PC-3 (cell line): ENCODE measurements at regions not wholly inside any gene's neighbourhood (a gene's known extent, or its start where the extent isn't known, plus 50 kb on each side); places are given as distances from the start of the nearest gene placed in this dataset.

Experiments
- ATAC-seq: fragments of 200-7000 bp; cut with Tn5 transposase; 2 replicates; pipeline ENCODE4 v1.9.1; 2020; ENCODE audit warnings: mild to moderate bottlenecking, moderate library complexity
- BruUV-seq: library from RNA; stranded (reverse); fragments of 400-500 nt; replicated peaks from 2 replicates; lab custom pipeline; 2021; lab: Mats Ljungman, UMichigan
- CTCF ChIA-PET: fragments of 300-600 bp; sonication (Branson Sonifier 250); formaldehyde crosslinking; loops from one replicate; lab custom pipeline; 2022; ENCODE audit warnings: antibody characterized with exemption; lab: Charles Lee
- POLR2A ChIA-PET: fragments of 300-600 bp; sonication (Branson Sonifier 250); formaldehyde crosslinking; loops from one replicate; lab custom pipeline; 2022; ENCODE audit warnings: antibody characterized with exemption; ENCODE audit not compliant: unreplicated experiment; lab: Charles Lee
- DNase-seq: peaks from one replicate; pipeline ENCODE4 v3.0.0-alpha.2; 2015
- H2AFZ ChIP-seq: fragments of 300-600 bp; sonication (generic); 2 replicates; pipeline ENCODE4 v1.6.0; 2016; ENCODE audit warnings: antibody characterized with exemption, low read length
- H3F3A ChIP-seq: fragments of 300-600 bp; sonication (generic); one replicate; pipeline ENCODE4 v1.6.0; 2017; ENCODE audit warnings: antibody characterized with exemption, low read length, control low read depth, mild to moderate bottlenecking; ENCODE audit not compliant: unreplicated experiment
- H3K27ac ChIP-seq: fragments of 300-600 bp; sonication (generic); 2 replicates; pipeline ENCODE4 v1.5.1; 2016; ENCODE audit warnings: mild to moderate bottlenecking, low read length
- H3K27me3 ChIP-seq: fragments of 300-600 bp; sonication (generic); 2 replicates; pipeline ENCODE4 v1.6.1; 2016; ENCODE audit warnings: low read length, mixed read lengths
- H3K36me3 ChIP-seq: fragments of 300-600 bp; sonication (generic); 2 replicates; pipeline ENCODE4 v1.6.1; 2016; ENCODE audit warnings: low read depth, mixed run types, low read length, mixed read lengths
- H3K4me1 ChIP-seq: fragments of 300-600 bp; sonication (generic); 2 replicates; pipeline ENCODE4 v1.5.1; 2016; ENCODE audit warnings: low read length; ENCODE audit not compliant: insufficient read depth
- H3K4me2 ChIP-seq: fragments of 300-600 bp; sonication (generic); 2 replicates; pipeline ENCODE4 v1.6.0; 2016; ENCODE audit warnings: low read length
- H3K4me3 ChIP-seq: fragments of 300-600 bp; sonication (generic); 2 replicates; pipeline ENCODE4 v1.5.1; 2016; ENCODE audit warnings: mild to moderate bottlenecking, low read length, mixed read lengths
- H3K79me2 ChIP-seq: fragments of 300-600 bp; sonication (generic); 2 replicates; pipeline ENCODE4 v1.6.1; 2017; ENCODE audit warnings: low read length, mixed read lengths
- H3K9ac ChIP-seq: fragments of 300-600 bp; sonication (generic); 2 replicates; pipeline ENCODE4 v1.6.0; 2016; ENCODE audit warnings: mild to moderate bottlenecking, low read length
- H3K9me2 ChIP-seq: fragments of 300-600 bp; sonication (generic); replicated peaks from 2 replicates; pipeline ENCODE4 v1.6.1; 2016; ENCODE audit warnings: mixed run types, low read length, mixed read lengths
- H3K9me3 ChIP-seq: fragments of 300-600 bp; sonication (generic); 2 replicates; pipeline ENCODE4 v1.6.1; 2016; ENCODE audit warnings: low read length, mixed read lengths
- H4K20me1 ChIP-seq: fragments of 300-600 bp; sonication (generic); 2 replicates; pipeline ENCODE4 v1.6.1; 2016; ENCODE audit warnings: low read length, mixed read lengths
- CTCF ChIP-seq: fragments of 300-600 bp; sonication (generic); conservative IDR thresholded peaks from 2 replicates; pipeline ENCODE4 v1.5.1; 2017; ENCODE audit warnings: antibody characterized with exemption, low read depth, mild to moderate bottlenecking, low read length
- EZH2 ChIP-seq: fragments of 300-600 bp; sonication (generic); IDR thresholded peaks from one replicate; pipeline ENCODE4 v1.6.1; 2017; ENCODE audit warnings: antibody characterized with exemption, mild to moderate bottlenecking, low read length; ENCODE audit not compliant: unreplicated experiment
- EZH2phosphoT487 ChIP-seq: fragments of 300-600 bp; sonication (generic); IDR thresholded peaks from 2 replicates; pipeline ENCODE4 v1.6.1; 2018; ENCODE audit warnings: mild to moderate bottlenecking, antibody characterized with exemption, low read length, borderline replicate concordance
- intact Hi-C: fragments of 100-400 bp; cut with micrococcal nuclease; formaldehyde crosslinking; loops from 2 replicates; pipeline ENCODE4 v1.9.0; 2023

DNA sequence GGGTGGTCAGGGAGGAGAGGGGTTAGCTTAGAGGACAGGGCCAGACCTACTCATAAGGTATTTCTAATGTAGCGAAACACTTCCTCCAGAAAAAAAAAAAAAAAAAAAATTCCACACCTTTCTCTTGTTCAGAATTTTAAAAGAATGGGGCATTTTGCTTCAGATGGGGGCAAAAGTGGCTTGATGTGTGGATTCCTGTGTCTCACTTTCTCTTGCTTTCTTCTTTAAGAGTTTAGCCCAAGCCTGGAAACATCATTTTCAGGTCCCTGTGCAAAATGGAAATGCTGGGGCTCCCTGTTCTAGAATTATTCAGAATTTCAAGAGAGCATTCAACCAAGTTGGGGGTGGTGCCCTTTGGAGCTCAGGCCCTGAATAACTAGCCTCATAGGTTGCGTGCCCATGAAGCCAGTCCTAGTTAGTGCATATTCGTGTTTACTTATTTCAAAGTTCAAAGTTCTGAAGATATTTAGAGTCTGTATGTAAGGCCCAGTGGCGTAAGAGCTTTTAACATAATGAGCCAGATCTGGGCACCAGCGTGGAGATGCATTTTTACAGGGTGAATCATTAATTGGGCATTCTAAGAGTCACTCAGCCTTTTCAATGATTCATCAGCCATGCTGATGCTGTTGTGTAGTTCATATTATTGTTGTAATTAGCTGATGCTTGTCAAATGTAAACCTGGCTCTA, 104.5 kb downstream of the RPLP1 start:
- TF ChIP-seq CTCF, result no peak
- no peak for TF ChIP-seq EZH2
- no peak for TF ChIP-seq EZH2phosphoT487
- H3K27ac ChIP-seq, result peak overlapping the region; percentile 81
- peak overlapping the region; percentile 27 for H3K9ac ChIP-seq
- no peaks in the 10 kb centered on the region for H4K20me1 ChIP-seq
- H3K9me2 ChIP-seq, result no peaks in the 10 kb centered on the region
- no peaks in the 10 kb centered on the region for H3K27me3 ChIP-seq
- intact Hi-C loops, result loop anchor here (2.0 kb wide), 1 partner anchor 22 kb away; no protein-coding TSS in a partner anchor
- ChIA-PET CTCF (interaction anchor here (0.6 kb wide), 1 partner anchor 46 kb away, joined by 4 read pairs; no protein-coding TSS in a partner anchor), POLR2A (no interaction called here)
- ATAC-seq (peak; percentile 84), DNase-seq (peak; percentile 97)
- H3K4me2 ChIP-seq, result peak overlapping the region; percentile 55
- BruUV-seq, result no TSS peak
- H2AFZ ChIP-seq, result no peak overlapping the region
- peaks cover 2% of the 10 kb centered on the region; the same call in 1 of the 2 replicates for H3K9me3 ChIP-seq
- H3F3A ChIP-seq, result no peaks in the 10 kb centered on the region
- no peak overlapping the region for H3K4me3 ChIP-seq
- no peaks in the 10 kb centered on the region for H3K36me3 ChIP-seq
- H3K79me2 ChIP-seq, result no peaks in the 10 kb centered on the region
- H3K4me1 ChIP-seq, result peaks cover 40% of the 10 kb centered on the region

DNA sequence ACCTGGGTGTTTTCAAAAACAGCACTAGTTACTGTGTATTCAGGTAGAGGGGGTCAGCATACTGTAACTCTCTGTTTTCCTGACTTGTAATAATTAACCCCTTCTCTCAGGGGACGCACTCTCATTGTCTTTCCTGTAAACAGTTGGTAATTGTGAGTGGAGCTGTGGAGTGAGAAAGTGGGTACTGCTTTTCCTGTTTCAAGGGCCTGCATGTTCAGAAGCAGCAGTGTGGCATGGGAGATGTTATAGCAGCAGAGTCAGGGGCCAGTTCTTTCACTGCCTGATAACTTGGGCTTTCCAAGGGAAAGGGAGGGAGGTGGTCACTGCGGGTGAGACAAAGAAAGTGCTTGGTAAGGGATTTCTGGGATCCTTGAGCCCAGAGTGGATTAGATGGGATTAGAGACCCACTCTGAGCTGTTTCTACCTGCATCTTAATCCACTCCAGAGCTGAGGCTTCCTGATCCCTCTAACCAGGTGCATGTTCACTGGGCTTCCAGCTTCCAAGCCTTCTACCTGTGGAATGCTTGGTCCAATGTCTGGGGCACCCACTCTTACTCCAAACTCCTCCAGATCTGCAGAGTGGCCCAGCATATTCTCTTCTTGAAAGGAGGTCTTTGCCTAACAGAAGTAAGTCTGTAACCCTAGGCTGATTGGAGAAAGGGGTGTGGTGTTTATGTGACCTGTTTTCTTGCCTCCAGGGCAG, 105.2 kb downstream of the RPLP1 start:
- peaks cover 40% of the 10 kb centered on the region for H3K4me1 ChIP-seq
- peak overlapping the region; percentile 68 for H3K27ac ChIP-seq
- no peak overlapping the region for H3K4me3 ChIP-seq
- H3K9me3 ChIP-seq, result no peaks in the 10 kb centered on the region
- BruUV-seq, result no TSS peak
- ChIA-PET POLR2A (no interaction called here), CTCF (no interaction called here)
- DNase-seq, result no peak
- H3K36me3 ChIP-seq, result no peaks in the 10 kb centered on the region
- no peaks in the 10 kb centered on the region for H4K20me1 ChIP-seq
- no peaks in the 10 kb centered on the region for H3K79me2 ChIP-seq
- intact Hi-C loops, result loop anchor here (2.0 kb wide), 1 partner anchor 21 kb away; no protein-coding TSS in a partner anchor
- TF ChIP-seq CTCF (no peak), EZH2 (no peak), EZH2phosphoT487 (no peak)
- H3K9ac ChIP-seq, result no peak overlapping the region
- no peaks in the 10 kb centered on the region for H3F3A ChIP-seq
- H3K27me3 ChIP-seq, result no peaks in the 10 kb centered on the region
- H2AFZ ChIP-seq, result no peak overlapping the region
- peak; percentile 4; the same call in 1 of the 2 replicates for ATAC-seq
- no peaks in the 10 kb centered on the region for H3K9me2 ChIP-seq
- H3K4me2 ChIP-seq, result peak overlapping the region; percentile 32
